K562 (cell line): ENCODE measurements at regions not wholly inside any gene's neighbourhood (a gene's known extent, or its start where the extent isn't known, plus 50 kb on each side); places are given as distances from the start of the nearest gene placed in this dataset.

Experiments used
- ATAC-seq: fragments of 200-7000 bp; cut with Tn5 transposase; 3 replicates; pipeline ENCODE4 v1.9.1; 2020; ENCODE audit warnings: moderate library complexity
- BruUV-seq: library from RNA; stranded (reverse); fragments of 400-500 nt; replicated peaks from 2 replicates; lab custom pipeline; 2021; lab: Mats Ljungman, UMichigan
- CTCF ChIA-PET: fragments of 300-600 bp; formaldehyde crosslinking; extraction: SDS; loops from one replicate; lab custom pipeline; 2021; ENCODE audit warnings: low intra/inter-chr PET ratio; lab: Yijun Ruan, JAX
- POLR2A ChIA-PET: fragments of 300-600, 350-650 bp; sonication (Branson Sonifier 250); formaldehyde crosslinking; extraction: SDS; loops from one replicate; lab custom pipeline; 2021; ENCODE audit warnings: antibody characterized with exemption, inconsistent platforms; lab: Yijun Ruan, JAX
- DNase-seq, 4 experiments: peaks; one replicate each; pipeline versions ENCODE4 v3.0.0 to v3.0.0-alpha.2; 2011 to 2018; ENCODE audit warnings: low spot score in 3 of 4, mixed read lengths in 3 of 4; ENCODE audit errors: extremely low read depth in 1 of 4
- FAIRE-seq: peaks from 2 replicates; lab custom pipeline; 2011; peaks lifted over from hg19 to GRCh38; lab: Jason Lieb, UNC
- H2AFZ ChIP-seq: 2 replicates; pipeline ENCODE4 v1.6.0; 2011; ENCODE audit warnings: low read depth, low read length, control low read depth, inconsistent platforms
- H3K27ac ChIP-seq: fragments of 200-600 bp; 3 replicates; pipeline ENCODE4 v1.8.0; 2011; ENCODE audit warnings: low read depth, mild to moderate bottlenecking, control low read depth, inconsistent platforms, low read length, moderate library complexity, mixed read lengths; ENCODE audit errors: extremely low read depth
- H3K27me3 ChIP-seq, 2 experiments: fragments of 300-600 bp in 1 of 2; 2 replicates in 1 of 2; 3 replicates in 1 of 2; pipeline versions ENCODE4 v1.6.0 to v1.8.0; 2011; ENCODE audit warnings: inconsistent platforms in 2 of 2, low read length in 2 of 2, mild to moderate bottlenecking in 1 of 2, mixed read lengths in 1 of 2, moderate library complexity in 1 of 2; ENCODE audit not compliant: control insufficient read depth in 2 of 2, insufficient read depth in 2 of 2
- H3K36me3 ChIP-seq: fragments of 300-600 bp; 3 replicates; pipeline ENCODE4 v1.8.0; 2011; ENCODE audit warnings: mild to moderate bottlenecking, low read length, inconsistent platforms; ENCODE audit not compliant: control insufficient read depth, insufficient read depth
- H3K4me1 ChIP-seq, 2 experiments: fragments of 200-600 bp in 1 of 2; replicated peaks in 1 of 2; 2 replicates in 1 of 2; 3 replicates in 1 of 2; pipeline versions ENCODE4 v1.5.1 to v1.8.0; 2011; ENCODE audit warnings: inconsistent platforms in 2 of 2, low read length in 2 of 2, mild to moderate bottlenecking in 1 of 2, mixed read lengths in 1 of 2, moderate library complexity in 1 of 2; ENCODE audit not compliant: control insufficient read depth in 2 of 2, insufficient read depth in 2 of 2
- H3K4me2 ChIP-seq: 2 replicates; pipeline ENCODE4 v1.6.1; 2011; ENCODE audit warnings: low read length, control low read depth, inconsistent platforms, mixed read lengths; ENCODE audit not compliant: insufficient read depth
- H3K4me3 ChIP-seq: fragments of 200-600 bp; sonication (generic), shearing (Covaris generic); 2 replicates; pipeline ENCODE4 v1.5.1; 2016; ENCODE audit warnings: control low read depth, inconsistent platforms
- H3K79me2 ChIP-seq: fragments of 200-600 bp; 3 replicates; pipeline ENCODE4 v1.8.0; 2011; ENCODE audit warnings: low read length, inconsistent platforms; ENCODE audit not compliant: control insufficient read depth, insufficient read depth
- H3K9ac ChIP-seq, 2 experiments: 2 replicates each; pipeline versions ENCODE4 v1.6.0 to v1.6.1; 2011; ENCODE audit warnings: low read depth in 2 of 2, low read length in 2 of 2, control low read depth in 1 of 2, inconsistent platforms in 1 of 2, mild to moderate bottlenecking in 1 of 2, mixed read lengths in 1 of 2; ENCODE audit not compliant: insufficient read depth in 1 of 2
- H3K9me1 ChIP-seq: one replicate; pipeline ENCODE4 v1.6.0; 2011; ENCODE audit warnings: inconsistent platforms, mild to moderate bottlenecking, low read length, moderate library complexity; ENCODE audit not compliant: control insufficient read depth, insufficient read depth
- H3K9me3 ChIP-seq: replicated peaks from 2 replicates; pipeline ENCODE4 v1.5.1; 2011; ENCODE audit warnings: low read depth, low read length, inconsistent platforms; ENCODE audit not compliant: control insufficient read depth, insufficient read depth
- H4K20me1 ChIP-seq: replicated peaks from 2 replicates; pipeline ENCODE4 v1.6.1; 2011; ENCODE audit warnings: low read length, inconsistent platforms, mixed read lengths; ENCODE audit not compliant: control insufficient read depth, insufficient read depth
- EGR1 ChIP-seq: fragments of 450-650 bp; conservative IDR thresholded peaks from 2 replicates; pipeline ENCODE4 v1.6.1; 2017; ENCODE audit warnings: mild to moderate bottlenecking
- HNRNPH1 ChIP-seq: fragments of 200-400 bp; formaldehyde crosslinking; optimal IDR thresholded peaks from 2 replicates; pipeline ENCODE3; 2017; ENCODE audit warnings: low read depth, mild to moderate bottlenecking, low read length, moderate library complexity
- IRF2 ChIP-seq: sonication (generic); formaldehyde crosslinking; IDR thresholded peaks from 2 replicates; pipeline ENCODE4 v1.8.1; 2022; ENCODE audit warnings: mild to moderate bottlenecking, missing genetic modification reagents
- JUND ChIP-seq, 2 experiments: IDR thresholded peaks; 2 replicates in 1 of 2; 3 replicates in 1 of 2; pipeline ENCODE4 v1.6.1; 2011; ENCODE audit warnings: borderline replicate concordance in 2 of 2, low read depth in 2 of 2, low read length in 2 of 2, improper control_type of control experiment in 1 of 2, missing biosample characterization in 1 of 2, missing genetic modification characterization in 1 of 2, missing genetic modification reagents in 1 of 2
- MTA2 ChIP-seq: fragments of 450-650 bp; IDR thresholded peaks from 2 replicates; pipeline ENCODE4 v1.6.1; 2016; ENCODE audit warnings: low read depth
- REST ChIP-seq, 2 experiments: fragments of 450-650 bp; formaldehyde crosslinking in 1 of 2; IDR thresholded peaks; 2 replicates each; pipeline versions ENCODE4 v1.4.0 to v1.6.1; 2014 to 2020; ENCODE audit warnings: mild to moderate bottlenecking in 2 of 2, borderline replicate concordance in 1 of 2, low read depth in 1 of 2
- WHSC1 ChIP-seq: IDR thresholded peaks from one replicate; pipeline ENCODE4 v1.6.1; 2012; ENCODE audit warnings: low read length, control low read depth, inconsistent platforms
- YY1 ChIP-seq, 3 experiments: IDR thresholded peaks; 2 replicates each; pipeline ENCODE4 v1.6.1; 2011; ENCODE audit warnings: low read length in 2 of 3, mild to moderate bottlenecking in 2 of 3, moderate library complexity in 2 of 3, borderline replicate concordance in 1 of 3, control low read depth in 1 of 3, low read depth in 1 of 3; ENCODE audit not compliant: insufficient read depth in 3 of 3, insufficient replicate concordance in 2 of 3, control insufficient read depth in 1 of 3, insufficient read length in 1 of 3; ENCODE audit errors: extremely low read depth in 1 of 3
- ZBTB49 ChIP-seq: sonication (generic); formaldehyde crosslinking; IDR thresholded peaks from 2 replicates; pipeline ENCODE4 v1.8.0; 2022; ENCODE audit warnings: missing genetic modification reagents, mild to moderate bottlenecking, borderline replicate concordance
- WGBS: fragments of 100-300 bp; shearing (Covaris generic); methylation state at CpG from one replicate; pipeline ENCODE4 v1.1.6; 2016; ENCODE audit warnings: low coverage, mixed read lengths; ENCODE audit not compliant: insufficient coverage; ENCODE audit errors: missing lambda C conversion rate; 5-methylcytosine and 5-hydroxymethylcytosine counted together
- in situ Hi-C: fragments of 300-500 bp; cut with MboI; formaldehyde crosslinking; loops from 4 replicates; pipeline ENCODE4 v1.15.0; 2018; ENCODE audit warnings: inconsistent platforms, mixed read lengths
- intact Hi-C: fragments of 100-400 bp; cut with micrococcal nuclease; formaldehyde crosslinking; loops from 2 replicates; pipeline ENCODE4 v1.14.2; 2022

- TF ChIP-seq REST (IDR thresholded peaks at IDR 0.05; ENCODE audit: borderline replicate concordance): no peak
- no peak for TF ChIP-seq REST (CRISPR knock-in tag; IDR thresholded peaks at IDR 0.05; ENCODE audit: low read depth)
Observed at GRCh38 chrX:147602176-147602696, 309.5 kb upstream of the FMR1 start (continued).

GRCh38 chrX:147626605-147627004, 285.1 kb upstream of the FMR1 start:
- FAIRE-seq: no peak
- H3K27ac ChIP-seq: no peak overlapping the region
- no peak for TF ChIP-seq IRF2
- no peak for TF ChIP-seq JUND (IDR thresholded peaks at IDR 0.05; ENCODE audit: borderline replicate concordance, low read depth, low read length)
- TF ChIP-seq JUND (tag; IDR thresholded peaks at IDR 0.05; ENCODE audit: borderline replicate concordance, low read depth, low read length): no peak
- TF ChIP-seq EGR1: no peak
- no peak for TF ChIP-seq WHSC1
- no peak for TF ChIP-seq MTA2
- TF ChIP-seq YY1 (IDR thresholded peaks at IDR 0.05; ENCODE audit: borderline replicate concordance in 1 of 3, control insufficient read depth in 1 of 3, extremely low read depth in 1 of 3, insufficient read depth in 3 of 3, insufficient read length in 1 of 3, insufficient replicate concordance in 2 of 3, low read depth in 1 of 3, low read length in 2 of 3): no peak
- no peak for TF ChIP-seq ZBTB49 (CRISPR knock-in tag)
- no peak for TF ChIP-seq HNRNPH1

More at GRCh38 chrX:147626605-147627004, 285.1 kb upstream of the FMR1 start:
- DNase-seq (no peak), ATAC-seq (no peak)
- POLR2A ChIA-PET: no interaction called here
- in situ Hi-C loops (no loop called here), intact Hi-C loops (no loop called here)
- Histone ChIP-seq H3K9me3 (no peaks in the 10 kb centered on the region), H3K79me2 (no peaks in the 10 kb centered on the region), H3K36me3 (no peaks in the 10 kb centered on the region), H3K9me1 (no peaks in the 10 kb centered on the region), H2AFZ (no peak overlapping the region), H3K4me1 (no peaks in the 10 kb centered on the region), H3K9ac (no peak overlapping the region), H4K20me1 (no peaks in the 10 kb centered on the region), H3K4me3 (no peak overlapping the region), H3K4me2 (no peak overlapping the region), H3K27me3 (no peaks in the 10 kb centered on the region)
- CTCF ChIA-PET: no interaction called here
- no TSS peak for BruUV-seq
- 0% methylated on average over 5 of the region's 5 CpGs for WGBS
